Myocyte (in vitro differentiated cells): ENCODE measurements at regions not wholly inside any gene's neighbourhood (a gene's known extent, or its start where the extent isn't known, plus 50 kb on each side); places are given as distances from the start of the nearest gene placed in this dataset.
"Not testable (repeated sequence)": the region's sequence is repeated elsewhere in the genome, so short reads cannot be mapped to it uniquely, and the experiment has no call there.

Experiments used
- DNase-seq: peaks from one replicate; pipeline ENCODE4 v3.0.0-alpha.2; 2012; ENCODE audit warnings: low read depth

DNA sequence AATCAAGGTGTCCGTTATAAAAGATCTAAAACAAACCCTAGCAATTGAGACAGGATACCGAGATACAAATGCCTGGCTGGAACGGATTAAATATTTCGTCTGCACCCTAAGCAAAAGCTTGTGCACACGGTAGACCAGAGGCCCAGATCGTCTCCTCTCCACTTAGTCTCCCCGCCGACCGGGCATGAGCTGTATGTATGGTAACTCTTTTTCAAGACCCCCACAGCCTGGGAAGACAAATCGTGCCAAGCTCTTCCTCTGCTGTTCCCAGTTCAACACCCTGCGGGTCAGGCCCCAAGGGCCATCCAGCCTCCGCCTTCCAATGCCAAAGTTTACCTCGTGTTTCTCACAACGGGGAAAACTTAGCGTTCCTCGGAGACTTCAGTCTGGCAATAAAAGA, 285.7 kb upstream of the GALNT17 start:
- no peak for DNase-seq

DNA sequence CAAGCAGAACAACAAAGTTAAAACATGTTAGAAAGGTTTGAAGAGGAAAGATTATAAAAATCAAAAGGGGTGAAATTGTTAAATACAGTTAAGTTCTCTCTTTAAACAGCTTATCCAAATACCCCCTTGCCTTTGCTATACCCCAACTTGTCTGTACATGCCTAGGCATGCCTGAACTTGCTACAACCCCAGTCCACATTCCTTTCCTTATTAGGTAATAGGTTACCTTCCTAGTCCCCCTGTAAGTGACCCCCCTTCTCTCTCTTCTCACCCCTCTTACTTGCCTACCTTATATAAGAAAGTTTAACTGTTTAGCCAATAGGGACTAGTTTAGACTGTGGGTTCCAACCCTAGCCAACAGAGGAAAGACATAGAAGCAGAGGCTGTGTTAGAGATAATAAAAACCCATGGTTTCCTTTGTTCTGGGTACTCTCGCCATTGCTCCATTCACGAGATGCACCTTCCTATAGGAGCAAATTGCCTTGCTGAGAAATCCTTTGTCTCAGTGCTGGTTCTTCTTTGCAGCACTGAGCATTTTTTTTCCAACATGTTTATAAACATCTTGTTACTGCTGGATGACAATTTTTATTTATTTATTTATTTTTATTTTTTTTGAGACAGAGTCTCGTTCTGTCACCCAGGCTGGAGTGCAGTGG, 282.2 kb upstream of the GALNT17 start:
- DNase-seq: no peak

GRCh38 chr7:70855373-70855772, 276.6 kb upstream of the GALNT17 start:
- no peak for DNase-seq

DNA sequence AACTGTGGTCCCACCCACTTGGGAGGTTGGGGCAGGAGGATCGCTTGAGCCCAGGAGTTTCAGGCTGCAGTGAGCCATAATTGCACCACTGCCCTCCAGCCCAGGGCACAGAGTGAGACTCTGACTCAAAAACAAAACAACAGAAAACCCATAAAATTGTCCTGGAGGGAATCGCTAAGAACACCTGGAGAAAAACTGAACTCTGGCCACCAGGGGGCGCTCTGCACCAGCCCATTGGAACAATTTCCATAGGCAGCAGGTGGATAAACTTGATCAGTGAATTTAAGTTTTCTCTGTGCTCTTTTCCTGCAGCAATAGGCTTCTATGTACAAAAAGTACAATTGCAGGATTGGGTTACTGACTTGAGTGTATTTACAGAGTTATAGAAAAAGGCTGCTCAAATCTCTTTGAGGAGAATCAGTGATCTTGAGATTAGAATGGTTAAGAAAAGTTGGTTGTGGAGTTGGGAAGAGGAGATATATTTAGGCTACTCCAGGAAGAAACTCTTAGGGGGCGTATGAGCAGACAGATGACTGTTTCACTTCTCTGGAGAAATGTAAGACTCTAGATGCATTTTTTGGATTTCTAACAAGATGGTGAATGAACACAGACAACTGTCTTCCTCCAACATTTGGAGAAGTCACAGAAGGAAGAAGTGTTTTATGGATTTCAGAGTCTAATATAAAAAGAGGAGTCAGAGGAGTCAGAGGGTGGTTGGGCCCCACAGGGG, 274.9 kb upstream of the GALNT17 start:
- peak; percentile 72 for DNase-seq

- DNase-seq: no peak
Observed at GRCh38 chr7:70857793-70858545, 274.0 kb upstream of the GALNT17 start.

- DNase-seq: no peak
Observed at GRCh38 chr7:70867513-70867912, 264.4 kb upstream of the GALNT17 start.

DNA sequence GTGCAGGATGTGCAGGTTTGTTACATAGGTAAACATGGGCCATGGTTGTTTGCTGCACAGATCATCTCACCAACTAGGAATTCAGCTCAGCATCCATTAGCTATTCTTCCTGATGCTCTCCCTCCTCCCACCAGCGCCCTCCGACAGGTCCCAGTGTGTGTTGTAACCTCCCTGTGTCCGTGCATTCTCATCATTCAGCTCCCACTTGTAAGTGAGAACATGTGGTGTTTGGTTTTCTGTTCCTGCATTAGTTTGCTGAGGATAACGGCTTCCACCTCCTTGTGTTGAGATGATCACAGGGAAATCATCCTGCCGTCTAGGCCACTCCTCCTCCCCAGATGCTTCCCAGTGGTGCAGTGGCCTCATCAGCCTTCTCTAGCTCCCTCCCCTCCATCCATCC, 261.6 kb upstream of the GALNT17 start:
- DNase-seq: no peak

GRCh38 chr7:70872188-70872587, 259.8 kb upstream of the GALNT17 start:
- no peak for DNase-seq

DNA sequence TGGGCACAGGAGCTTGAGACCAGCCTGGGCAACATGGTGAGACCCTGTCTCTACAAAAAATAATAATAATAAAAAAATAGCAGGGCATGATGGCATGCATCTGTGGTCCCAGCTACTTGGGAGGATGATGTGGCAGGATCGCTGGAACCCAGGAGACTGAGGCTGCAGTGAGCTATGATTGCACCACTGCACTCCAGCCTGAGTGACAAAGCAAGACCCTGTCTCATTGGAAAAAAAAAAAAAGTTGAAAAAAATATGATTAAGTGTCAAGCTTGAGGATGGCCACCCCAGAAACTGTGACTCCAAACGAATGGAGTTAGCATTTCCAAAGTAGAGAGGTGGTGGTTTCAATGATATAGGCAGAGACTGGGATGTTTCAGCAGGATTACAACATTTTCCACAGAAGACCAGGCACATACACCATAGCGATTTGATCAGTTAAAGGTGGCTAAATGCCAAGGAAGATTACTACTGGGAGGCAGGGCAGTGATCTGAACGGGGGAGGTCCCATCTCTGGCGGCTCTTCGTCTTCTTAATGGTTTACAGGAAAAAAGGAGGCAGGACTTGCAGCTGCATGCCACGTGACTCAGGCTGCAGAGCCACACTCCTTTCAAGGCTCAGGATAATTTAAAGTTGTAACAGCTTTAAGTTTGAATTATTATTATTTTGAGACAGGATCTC, 250.6 kb upstream of the GALNT17 start:
- DNase-seq: no peak

GRCh38 chr7:70883750-70884439, 248.0 kb upstream of the GALNT17 start:
- no peak for DNase-seq

GRCh38 chr7:70884440-70884764, 247.5 kb upstream of the GALNT17 start:
- no peak for DNase-seq

GRCh38 chr7:70884809-70885208, 247.1 kb upstream of the GALNT17 start:
- no peak for DNase-seq

GRCh38 chr7:70886547-70886946, 245.4 kb upstream of the GALNT17 start:
- DNase-seq: no peak

GRCh38 chr7:70887186-70887585, 244.8 kb upstream of the GALNT17 start:
- DNase-seq: no peak

DNA sequence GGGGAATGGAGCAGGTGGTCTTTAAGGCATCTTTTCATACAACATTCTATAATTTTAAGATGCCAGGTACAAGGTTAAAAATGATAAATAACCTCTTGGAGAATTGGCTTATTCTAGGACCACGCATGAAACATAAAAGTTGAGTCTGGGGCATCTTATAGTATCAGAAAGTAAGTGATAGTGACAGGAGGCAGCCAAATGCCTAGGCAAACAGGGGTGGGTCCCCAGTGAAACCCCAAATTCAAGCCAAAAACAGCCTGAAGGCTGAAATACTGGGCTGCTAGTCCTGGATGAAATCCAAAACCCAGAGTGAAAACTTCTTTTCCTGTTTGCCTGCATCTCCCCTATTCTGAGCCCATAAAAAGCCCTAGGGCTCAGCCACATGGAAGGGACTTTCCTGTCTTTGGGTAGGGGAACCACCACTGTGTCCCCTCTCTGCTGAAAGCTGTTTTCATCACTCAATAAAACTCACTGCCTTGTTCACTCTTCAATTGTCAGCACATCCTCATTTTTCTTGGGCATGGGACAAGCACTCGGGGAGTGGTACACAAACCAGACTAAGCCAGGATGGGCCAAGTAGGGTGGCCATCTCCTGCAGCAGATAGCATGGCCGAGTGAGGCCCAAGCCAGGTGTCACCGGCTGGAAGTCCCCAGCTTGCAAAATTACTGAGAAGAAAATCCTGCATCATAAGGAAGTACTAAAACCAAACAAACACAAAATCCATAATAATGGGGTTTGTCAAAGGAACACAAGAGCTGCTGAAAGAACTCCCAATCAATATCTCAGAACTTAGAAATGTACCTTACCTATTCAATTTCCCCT, 241.6 kb upstream of the GALNT17 start:
- no peak for DNase-seq

GRCh38 chr7:70893422-70893821, 238.5 kb upstream of the GALNT17 start:
- no peak for DNase-seq

GRCh38 chr7:70893971-70894715, 237.8 kb upstream of the GALNT17 start:
- DNase-seq: no peak

GRCh38 chr7:70894799-70895198, 237.1 kb upstream of the GALNT17 start:
- no peak for DNase-seq

DNA sequence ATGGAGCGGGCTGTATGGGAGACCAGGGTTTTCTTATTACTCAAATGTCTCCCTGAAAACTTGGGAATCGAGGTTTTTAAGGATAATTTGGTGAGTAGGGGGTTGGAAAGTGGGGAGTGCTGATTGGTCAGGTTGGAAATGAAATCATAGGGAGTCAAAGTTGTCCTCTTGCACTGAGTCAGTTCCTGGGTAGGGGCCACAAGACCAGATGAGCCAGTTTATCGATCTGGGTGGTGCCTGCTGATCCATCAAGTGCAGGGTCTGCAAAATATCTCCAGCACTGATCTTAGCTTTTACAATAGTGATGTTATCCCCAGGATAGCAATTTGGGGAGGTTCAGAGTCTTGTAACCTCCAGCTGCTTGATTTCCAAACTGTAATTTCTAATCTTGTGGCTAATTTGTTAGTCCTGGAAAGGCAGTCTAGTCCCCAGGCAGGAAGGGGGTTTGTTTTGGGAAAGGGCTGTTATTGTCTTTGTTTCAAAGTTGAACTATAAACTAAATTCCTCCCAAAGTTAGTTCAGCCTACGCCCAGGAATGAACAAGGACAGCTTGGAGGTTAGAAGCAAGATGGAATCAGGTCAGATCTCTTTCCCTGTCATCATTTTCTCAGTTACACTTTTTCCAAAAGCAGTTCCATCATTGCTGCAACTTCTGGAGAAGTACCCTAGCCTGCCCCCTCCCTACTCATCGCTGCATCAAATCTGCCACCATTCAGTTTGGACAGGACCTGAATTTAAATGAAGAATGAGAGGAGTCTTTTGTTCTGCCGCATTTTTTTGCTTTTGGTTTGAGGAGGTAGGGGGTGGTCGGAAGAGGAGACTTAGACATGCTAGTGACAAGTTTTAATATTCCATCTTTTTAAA, 236.4 kb upstream of the GALNT17 start:
- not testable (repeated sequence) for DNase-seq
